GM12873 (cell line): ENCODE measurements at regions not wholly inside any gene's neighbourhood (a gene's known extent, or its start where the extent isn't known, plus 50 kb on each side); places are given as distances from the start of the nearest gene placed in this dataset.
A peak's percentile ranks its signal among the peaks of the same experiment; 100 is the strongest.

Experiments used
- CTCF ChIP-seq: IDR thresholded peaks from 2 replicates; pipeline ENCODE4 v1.5.1; 2012; ENCODE audit warnings: low read depth, mild to moderate bottlenecking, moderate library complexity, low read length, control low read depth; ENCODE audit not compliant: insufficient read depth; ENCODE audit errors: missing control alignments

DNA sequence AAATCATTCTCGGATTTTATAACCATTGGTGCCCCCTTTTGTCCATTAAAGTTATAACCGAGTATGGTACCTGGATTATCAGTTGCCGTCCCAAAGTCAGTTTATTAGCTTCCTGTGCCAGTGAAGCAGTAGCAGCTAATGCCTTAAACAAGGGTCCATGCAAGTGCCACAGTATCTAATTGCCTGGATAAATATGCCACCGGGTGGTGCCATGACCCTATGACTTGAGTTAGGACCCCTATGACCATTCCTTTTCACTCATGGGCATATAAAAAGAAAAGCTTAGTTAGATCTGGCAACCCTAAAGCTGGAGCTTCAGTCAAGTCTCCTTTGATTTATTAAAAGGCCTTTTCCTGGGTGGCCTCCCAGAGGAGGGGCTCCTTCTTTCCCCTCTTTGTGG, 1314.6 kb downstream of the TMEM121 start:
- no peak for TF ChIP-seq CTCF

- no peak for TF ChIP-seq CTCF
Measured at GRCh38 chr14:106841701-106842100, 1315.3 kb downstream of the TMEM121 start.

GRCh38 chr14:106842687-106843086, 1316.3 kb downstream of the TMEM121 start:
- TF ChIP-seq CTCF: peak; percentile 60

- TF ChIP-seq CTCF: peak; percentile 33
Measured at GRCh38 chr14:106843386-106843785, 1317.0 kb downstream of the TMEM121 start.

GRCh38 chr14:106843951-106844483, 1317.6 kb downstream of the TMEM121 start:
- no peak for TF ChIP-seq CTCF

DNA sequence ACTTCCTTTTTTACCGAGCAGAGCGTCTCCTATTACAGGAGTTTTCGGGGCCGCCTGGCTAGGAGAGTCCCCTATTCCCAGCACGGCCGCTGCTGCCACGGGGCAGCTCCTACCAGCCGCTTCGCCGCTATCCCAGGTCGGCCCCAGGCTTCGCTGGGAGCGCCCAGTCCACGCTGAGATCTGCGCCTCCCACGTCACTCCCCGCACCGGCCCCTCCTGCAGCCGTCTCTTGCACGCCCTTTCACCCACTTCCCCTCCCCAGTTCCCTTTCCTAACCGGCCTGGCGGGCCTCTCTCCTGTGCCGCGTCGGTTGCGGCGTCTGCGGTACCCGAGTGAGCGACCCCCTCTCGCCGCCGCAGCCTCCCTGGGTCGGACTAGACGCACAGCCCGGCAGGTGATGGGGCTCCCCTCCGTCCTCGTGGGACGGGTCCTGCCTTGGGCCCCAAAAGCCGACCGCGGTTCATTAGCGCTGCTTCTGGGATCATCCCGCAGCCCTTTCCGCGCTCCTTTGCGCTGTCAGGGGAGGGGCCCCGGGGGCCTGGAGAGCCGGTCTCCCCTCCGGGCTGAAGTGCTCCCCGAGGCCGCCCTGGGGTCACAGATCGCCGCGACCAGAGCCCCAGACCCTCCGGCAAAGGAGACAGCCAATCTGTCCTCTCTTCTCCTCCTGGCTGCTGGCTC, 1318.4 kb downstream of the TMEM121 start:
- no peak for TF ChIP-seq CTCF

- TF ChIP-seq CTCF: no peak
Measured at GRCh38 chr14:106845286-106846087, 1319.1 kb downstream of the TMEM121 start.
